Panc1 (cell line): ENCODE measurements at regions not wholly inside any gene's neighbourhood (a gene's known extent, or its start where the extent isn't known, plus 50 kb on each side); places are given as distances from the start of the nearest gene placed in this dataset.

Source experiments
- ATAC-seq: fragments of 200-7000 bp; cut with Tn5 transposase; 2 replicates; pipeline ENCODE4 v1.9.1; 2020; ENCODE audit warnings: mild to moderate bottlenecking, moderate library complexity
- BruUV-seq: library from RNA; stranded (reverse); fragments of 400-500 nt; replicated peaks from 2 replicates; lab custom pipeline; 2021; lab: Mats Ljungman, UMichigan
- CTCF ChIA-PET: fragments of 300-600 bp; sonication (Branson Sonifier 250); formaldehyde crosslinking; loops from one replicate; lab custom pipeline; 2022; ENCODE audit warnings: antibody characterized with exemption; lab: Charles Lee
- POLR2A ChIA-PET: fragments of 300-600 bp; sonication (Branson Sonifier 250); formaldehyde crosslinking; loops from one replicate; lab custom pipeline; 2022; ENCODE audit warnings: antibody characterized with exemption; lab: Charles Lee
- DNase-seq: peaks from one replicate; pipeline ENCODE4 v3.0.0-alpha.2; 2010; ENCODE audit warnings: low read depth, low spot score
- H3K27ac ChIP-seq: 2 replicates; pipeline ENCODE4 v1.5.1; 2011; ENCODE audit warnings: mild to moderate bottlenecking, low read length, inconsistent platforms
- H3K27me3 ChIP-seq: fragments of 200-500 bp; sonication (Bioruptor generic); 2 replicates; pipeline ENCODE4 v1.6.0; 2014; ENCODE audit warnings: low read length, inconsistent platforms; ENCODE audit not compliant: control insufficient read depth, insufficient read depth
- H3K36me3 ChIP-seq: fragments of 200-500 bp; sonication (Bioruptor generic); 2 replicates; pipeline ENCODE4 v1.5.1; 2014; ENCODE audit warnings: inconsistent platforms, mild to moderate bottlenecking, low read length, moderate library complexity; ENCODE audit not compliant: control insufficient read depth, insufficient read depth
- H3K4me1 ChIP-seq: 2 replicates; pipeline ENCODE4 v1.5.1; 2011; ENCODE audit warnings: inconsistent platforms, mild to moderate bottlenecking, low read length, moderate library complexity; ENCODE audit not compliant: control insufficient read depth, insufficient read depth
- H3K4me3 ChIP-seq, 2 experiments: 2 replicates each; pipeline ENCODE4 v1.5.1; 2011 to 2012; ENCODE audit warnings: low read depth in 2 of 2, low read length in 2 of 2, mild to moderate bottlenecking in 2 of 2, inconsistent platforms in 1 of 2, moderate library complexity in 1 of 2
- H3K9me3 ChIP-seq: fragments of 200-500 bp; sonication (Bioruptor generic); 2 replicates; pipeline ENCODE4 v1.5.1; 2014; ENCODE audit warnings: low read depth, mild to moderate bottlenecking, inconsistent platforms, low read length, moderate library complexity; ENCODE audit not compliant: control insufficient read depth, insufficient read depth
- POLR2AphosphoS5 ChIP-seq: IDR thresholded peaks from 2 replicates; pipeline ENCODE4 v1.6.1; 2012; ENCODE audit warnings: mild to moderate bottlenecking, low read depth, low read length, moderate library complexity
- SIN3A ChIP-seq: IDR thresholded peaks from 2 replicates; pipeline ENCODE4 v1.6.1; 2012; ENCODE audit warnings: low read depth, mild to moderate bottlenecking, low read length, moderate library complexity, borderline replicate concordance; ENCODE audit not compliant: insufficient read depth
- TCF7L2 ChIP-seq: IDR thresholded peaks from 2 replicates; pipeline ENCODE4 v1.6.1; 2011; ENCODE audit warnings: mild to moderate bottlenecking, low read depth, low read length, inconsistent platforms
- in situ Hi-C: cut with HindIII; loops from 2 replicates; pipeline ENCODE4 v1.10.0; 2016; ENCODE audit warnings: low sequenced_read_pairs, low pct_unique_long_range_greater_than_20kb
- intact Hi-C: fragments of 100-400 bp; cut with micrococcal nuclease; formaldehyde crosslinking; loops from one replicate; pipeline ENCODE4 v1.10.0; 2022; ENCODE audit not compliant: unreplicated experiment
- TF ChIP-seq, protein P1 (sequence below), 2 experiments: IDR thresholded peaks; 2 replicates each; pipeline ENCODE4 v1.6.1; 2011 to 2012; ENCODE audit warnings: low read depth in 2 of 2, control low read depth in 1 of 2, low read length in 1 of 2, mild to moderate bottlenecking in 1 of 2, moderate library complexity in 1 of 2; ENCODE audit not compliant: insufficient read depth in 1 of 2
- TF ChIP-seq, protein P2 (sequence below): fragments of 450-650 bp; IDR thresholded peaks from 2 replicates; pipeline ENCODE4 v1.5.1; 2017; ENCODE audit warnings: mild to moderate bottlenecking

DNA sequence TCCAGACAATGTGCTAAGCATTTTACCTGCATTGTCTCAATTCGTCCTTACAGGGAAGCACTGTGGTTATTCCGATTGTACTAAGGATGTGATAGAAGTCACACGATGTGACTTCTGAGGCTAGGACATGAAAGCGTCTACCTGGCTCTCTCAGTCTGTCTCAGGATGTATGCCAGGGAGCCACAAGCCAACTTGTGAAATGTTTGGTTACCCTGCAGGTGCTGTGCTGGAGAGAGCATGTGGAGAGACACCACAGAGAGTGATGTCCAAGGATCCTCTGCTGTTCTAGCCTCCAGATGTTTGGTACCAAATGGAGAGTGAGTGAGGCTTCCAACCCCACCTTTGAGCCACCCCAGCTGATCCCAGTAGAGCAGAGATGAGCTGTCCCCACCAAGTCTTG is 120.1 kb upstream of the IL12B start:
- ChIA-PET POLR2A (no interaction called here), CTCF (no interaction called here)
- TF ChIP-seq, protein P1, sequence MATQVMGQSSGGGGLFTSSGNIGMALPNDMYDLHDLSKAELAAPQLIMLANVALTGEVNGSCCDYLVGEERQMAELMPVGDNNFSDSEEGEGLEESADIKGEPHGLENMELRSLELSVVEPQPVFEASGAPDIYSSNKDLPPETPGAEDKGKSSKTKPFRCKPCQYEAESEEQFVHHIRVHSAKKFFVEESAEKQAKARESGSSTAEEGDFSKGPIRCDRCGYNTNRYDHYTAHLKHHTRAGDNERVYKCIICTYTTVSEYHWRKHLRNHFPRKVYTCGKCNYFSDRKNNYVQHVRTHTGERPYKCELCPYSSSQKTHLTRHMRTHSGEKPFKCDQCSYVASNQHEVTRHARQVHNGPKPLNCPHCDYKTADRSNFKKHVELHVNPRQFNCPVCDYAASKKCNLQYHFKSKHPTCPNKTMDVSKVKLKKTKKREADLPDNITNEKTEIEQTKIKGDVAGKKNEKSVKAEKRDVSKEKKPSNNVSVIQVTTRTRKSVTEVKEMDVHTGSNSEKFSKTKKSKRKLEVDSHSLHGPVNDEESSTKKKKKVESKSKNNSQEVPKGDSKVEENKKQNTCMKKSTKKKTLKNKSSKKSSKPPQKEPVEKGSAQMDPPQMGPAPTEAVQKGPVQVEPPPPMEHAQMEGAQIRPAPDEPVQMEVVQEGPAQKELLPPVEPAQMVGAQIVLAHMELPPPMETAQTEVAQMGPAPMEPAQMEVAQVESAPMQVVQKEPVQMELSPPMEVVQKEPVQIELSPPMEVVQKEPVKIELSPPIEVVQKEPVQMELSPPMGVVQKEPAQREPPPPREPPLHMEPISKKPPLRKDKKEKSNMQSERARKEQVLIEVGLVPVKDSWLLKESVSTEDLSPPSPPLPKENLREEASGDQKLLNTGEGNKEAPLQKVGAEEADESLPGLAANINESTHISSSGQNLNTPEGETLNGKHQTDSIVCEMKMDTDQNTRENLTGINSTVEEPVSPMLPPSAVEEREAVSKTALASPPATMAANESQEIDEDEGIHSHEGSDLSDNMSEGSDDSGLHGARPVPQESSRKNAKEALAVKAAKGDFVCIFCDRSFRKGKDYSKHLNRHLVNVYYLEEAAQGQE (IDR thresholded peaks at IDR 0.05; ENCODE audit: insufficient read depth in 1 of 2, low read depth in 2 of 2, low read length in 1 of 2), result no peak
- TF ChIP-seq TCF7L2 (no peak), SIN3A (no peak), POLR2AphosphoS5 (no peak)
- TF ChIP-seq, protein P2, sequence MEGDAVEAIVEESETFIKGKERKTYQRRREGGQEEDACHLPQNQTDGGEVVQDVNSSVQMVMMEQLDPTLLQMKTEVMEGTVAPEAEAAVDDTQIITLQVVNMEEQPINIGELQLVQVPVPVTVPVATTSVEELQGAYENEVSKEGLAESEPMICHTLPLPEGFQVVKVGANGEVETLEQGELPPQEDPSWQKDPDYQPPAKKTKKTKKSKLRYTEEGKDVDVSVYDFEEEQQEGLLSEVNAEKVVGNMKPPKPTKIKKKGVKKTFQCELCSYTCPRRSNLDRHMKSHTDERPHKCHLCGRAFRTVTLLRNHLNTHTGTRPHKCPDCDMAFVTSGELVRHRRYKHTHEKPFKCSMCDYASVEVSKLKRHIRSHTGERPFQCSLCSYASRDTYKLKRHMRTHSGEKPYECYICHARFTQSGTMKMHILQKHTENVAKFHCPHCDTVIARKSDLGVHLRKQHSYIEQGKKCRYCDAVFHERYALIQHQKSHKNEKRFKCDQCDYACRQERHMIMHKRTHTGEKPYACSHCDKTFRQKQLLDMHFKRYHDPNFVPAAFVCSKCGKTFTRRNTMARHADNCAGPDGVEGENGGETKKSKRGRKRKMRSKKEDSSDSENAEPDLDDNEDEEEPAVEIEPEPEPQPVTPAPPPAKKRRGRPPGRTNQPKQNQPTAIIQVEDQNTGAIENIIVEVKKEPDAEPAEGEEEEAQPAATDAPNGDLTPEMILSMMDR, result no peak
- Histone ChIP-seq H3K27ac (no peak overlapping the region), H3K27me3 (no peaks in the 10 kb centered on the region), H3K9me3 (no peaks in the 10 kb centered on the region), H3K4me3 (no peak overlapping the region), H3K4me1 (0 out of 2 replicates have a peak, but pooled peaks cover 3% of the 10 kb centered on the region), H3K36me3 (no peaks in the 10 kb centered on the region)
- intact Hi-C loops, result no loop called here
- ATAC-seq (0 out of 2 replicates have a peak, but pooled peaks have one; percentile 33), DNase-seq (no peak)
- in situ Hi-C loops, result no loop called here
- BruUV-seq, result no TSS peak

DNA sequence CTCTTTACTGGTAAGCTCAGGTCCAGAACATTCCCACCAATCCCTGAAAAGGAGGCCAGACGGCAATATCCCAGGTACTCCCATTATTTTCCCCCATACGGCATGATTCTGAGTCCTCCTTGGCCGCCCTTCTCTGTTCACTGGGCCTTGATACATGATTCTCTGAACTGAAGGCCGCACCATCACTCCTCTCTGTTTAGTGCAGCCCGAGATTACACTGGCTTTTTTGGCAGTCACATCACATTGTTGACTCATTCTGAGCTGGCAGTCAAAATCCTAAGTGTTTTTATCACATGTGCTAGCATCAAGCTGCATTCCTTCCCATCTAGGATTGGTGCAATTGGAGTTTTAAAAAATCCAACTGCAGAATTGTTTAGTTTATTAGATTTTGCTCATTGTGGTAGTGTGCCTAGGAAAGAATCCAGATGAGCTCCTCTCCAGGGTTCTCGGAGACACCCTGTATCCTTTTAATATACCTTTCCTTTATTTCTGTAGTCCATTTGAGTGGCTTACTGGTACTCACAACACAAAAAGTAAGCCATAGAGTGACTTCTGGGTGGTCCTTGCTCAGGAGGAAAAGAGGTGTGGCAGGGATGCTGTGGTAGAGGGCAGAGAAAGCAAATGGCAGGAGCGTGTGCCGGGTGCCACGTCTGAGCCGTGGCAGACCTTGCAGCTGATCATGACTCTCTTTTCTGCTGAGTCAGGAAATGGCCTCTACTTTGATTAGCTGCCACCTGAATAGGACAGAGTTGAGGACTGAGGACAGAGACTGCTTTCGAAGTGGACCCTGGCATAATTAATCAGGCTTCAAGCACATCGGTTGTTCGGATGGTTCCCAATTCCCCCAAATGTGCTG is 121.1 kb upstream of the IL12B start:
- BruUV-seq, result no TSS peak
- DNase-seq (peak; percentile 80), ATAC-seq (peak; percentile 76)
- H3K4me3 ChIP-seq, result no peak overlapping the region
- TF ChIP-seq, protein P2, result no peak
- TF ChIP-seq POLR2AphosphoS5 (no peak), SIN3A (no peak), TCF7L2 (no peak)
- TF ChIP-seq, protein P1 (IDR thresholded peaks at IDR 0.05; ENCODE audit: insufficient read depth in 1 of 2, low read depth in 2 of 2, low read length in 1 of 2), result no peak
- no peak overlapping the region for H3K27ac ChIP-seq
- intact Hi-C loops, result no loop called here
- ChIA-PET CTCF (interaction anchor here (0.6 to 1.0 kb wide), 3 partner anchors 10 to 556 kb away, joined by 3 to 9 read pairs (median 5); no protein-coding TSS in a partner anchor), POLR2A (interaction anchor here (0.6 kb wide), 1 partner anchor 65 kb away, joined by 3 read pairs; no protein-coding TSS in a partner anchor)
- no peaks in the 10 kb centered on the region for H3K9me3 ChIP-seq
- no peaks in the 10 kb centered on the region for H3K36me3 ChIP-seq
- H3K27me3 ChIP-seq, result no peaks in the 10 kb centered on the region
- 0 out of 2 replicates have a peak, but pooled peaks cover 3% of the 10 kb centered on the region for H3K4me1 ChIP-seq
- in situ Hi-C loops, result no loop called here
